ENCODE measurements at regions not wholly inside any gene's neighbourhood (a gene's known extent, or its start where the extent isn't known, plus 50 kb on each side); places are given as distances from the start of the nearest gene placed in this dataset.

DNA sequence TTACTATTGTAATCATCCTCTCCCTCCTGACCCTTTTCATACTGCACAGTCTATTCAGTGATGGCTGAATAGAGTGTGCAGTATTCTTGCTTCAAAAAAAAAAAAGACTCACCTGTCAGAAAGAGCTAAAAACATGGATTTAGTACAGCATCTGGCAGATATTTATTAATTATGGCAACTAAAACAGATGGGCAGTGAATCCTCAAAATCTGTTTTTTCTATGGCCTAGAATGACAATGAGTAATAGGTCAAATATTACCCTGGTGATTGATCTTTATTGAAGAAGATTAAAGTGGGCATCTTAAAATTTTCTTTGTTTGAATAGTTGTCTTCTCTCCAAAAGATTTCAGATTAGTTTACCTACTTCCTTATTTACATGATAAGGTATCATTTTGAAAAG lies 543.6 kb downstream of the FOXG1 start:
- Histone ChIP-seq H3K9me3 (ENCODE audit: insufficient read depth in 2 of 2, low read depth in 1 of 2, low read length in 1 of 2) (peaks cover 0 to 3% of the 10 kb centered on the region in 2 experiments; a peak in 1 of 4 replicates), H3K4me3 (ENCODE audit: extremely low read depth in 1 of 4, insufficient read depth in 2 of 4, low read depth in 3 of 4, low read length in 4 of 4) (no peak overlapping the region), H3K18ac (ENCODE audit: extremely low read depth, low read length) (no peak overlapping the region), H2BK15ac (ENCODE audit: low read length) (no peak overlapping the region), H3K79me1 (ENCODE audit: low read depth, low read length) (no peaks in the 10 kb centered on the region), H2BK5ac (ENCODE audit: low read depth, low read length) (no peak overlapping the region), H3K79me2 (ENCODE audit: control insufficient read depth in 1 of 2, insufficient read depth in 2 of 2, low read length in 2 of 2) (no peaks in the 10 kb centered on the region), H2BK20ac (ENCODE audit: low read length) (no peak overlapping the region), H3K4me1 (replicated peaks in 1 of 4; ENCODE audit: control insufficient read depth in 3 of 4, insufficient read depth in 4 of 4, low read length in 3 of 4) (no peaks in the 10 kb centered on the region), H2AK5ac (ENCODE audit: low read depth, low read length) (no peak overlapping the region), H3K27me3 (replicated peaks in 1 of 4; ENCODE audit: control insufficient read depth in 3 of 4, extremely low read depth in 1 of 4, insufficient read depth in 3 of 4, low read length in 3 of 4) (no peaks in the 10 kb centered on the region), H3K23ac (ENCODE audit: insufficient read length) (no peak overlapping the region), H3K56ac (replicated peaks; ENCODE audit: insufficient read length, low read depth, low read length) (no peak overlapping the region), H3K27ac (ENCODE audit: low read depth, low read length) (no peak overlapping the region), H3K23me2 (ENCODE audit: low read depth, low read length) (no peaks in the 10 kb centered on the region), H2BK120ac (replicated peaks; ENCODE audit: low read depth, low read length) (no peak overlapping the region), H4K5ac (ENCODE audit: insufficient read length, low read depth, low read length) (no peak overlapping the region), H3K14ac (ENCODE audit: insufficient read length) (no peak overlapping the region), H4K20me1 (replicated peaks in 1 of 2; ENCODE audit: control insufficient read depth in 1 of 2, insufficient read depth in 2 of 2, low read length in 2 of 2) (no peaks in the 10 kb centered on the region), H2BK12ac (ENCODE audit: low read depth, low read length) (no peak overlapping the region), H3K4ac (replicated peaks; ENCODE audit: insufficient read length, low read depth, low read length) (no peak overlapping the region), H2AFZ (ENCODE audit: low read length) (no peak overlapping the region), H3K9ac (replicated peaks in 1 of 4; ENCODE audit: extremely low read depth in 1 of 4, low read depth in 3 of 4, low read length in 3 of 4) (no peak overlapping the region), H3K4me2 (ENCODE audit: insufficient read depth in 1 of 2, low read depth in 2 of 2, low read length in 2 of 2) (no peak overlapping the region), H3K36me3 (ENCODE audit: control insufficient read depth in 2 of 4, insufficient read depth in 4 of 4, low read length in 3 of 4) (no peaks in the 10 kb centered on the region), H4K8ac (ENCODE audit: extremely low read depth, insufficient read depth, low read length) (no peak overlapping the region), H4K91ac (replicated peaks; ENCODE audit: insufficient read length, low read length) (no peak overlapping the region)
- ChIA-PET CTCF (ENCODE audit: partially characterized antibody) (interaction anchor here (0.6 kb wide), 1 partner anchor 113 kb away, joined by 3 read pairs; no protein-coding TSS in a partner anchor), POLR2A (ENCODE audit: partially characterized antibody) (no interaction called here)
- FAIRE-seq (no peak), DNase-seq (ENCODE audit: low read depth in 1 of 2, low spot score in 2 of 2) (no peak)
- TF ChIP-seq RNF2 (IDR thresholded peaks at IDR 0.05; ENCODE audit: borderline replicate concordance, low read depth, low read length, missing control alignments, poor library complexity, severe bottlenecking) (no peak), YY1 (IDR thresholded peaks at IDR 0.05; ENCODE audit: low read depth, low read length) (no peak), CBX5 (IDR thresholded peaks at IDR 0.05; ENCODE audit: low read depth, low read length) (no peak), SAP30 (IDR thresholded peaks at IDR 0.05; ENCODE audit: insufficient read depth, insufficient replicate concordance, low read length) (no peak), CREB1 (IDR thresholded peaks at IDR 0.05) (no peak), RBBP5 (IDR thresholded peaks at IDR 0.05; ENCODE audit: borderline replicate concordance, low read depth, low read length) (no peak), JUND (IDR thresholded peaks at IDR 0.05; ENCODE audit: low read length) (no peak), USF2 (IDR thresholded peaks at IDR 0.05; ENCODE audit: low read length) (no peak), GABPA (IDR thresholded peaks at IDR 0.05; ENCODE audit: borderline replicate concordance, insufficient read depth, low read length) (no peak), TBP (IDR thresholded peaks at IDR 0.05; ENCODE audit: low read depth, low read length) (no peak), POU5F1 (IDR thresholded peaks at IDR 0.05; ENCODE audit: low read depth, low read length) (no peak), BCL11A (IDR thresholded peaks at IDR 0.05; ENCODE audit: low read depth in 2 of 2, low read length in 2 of 2) (no peak), KDM1A (IDR thresholded peaks at IDR 0.05; ENCODE audit: borderline replicate concordance, low read length) (no peak)
- TF ChIP-seq, protein P1, sequence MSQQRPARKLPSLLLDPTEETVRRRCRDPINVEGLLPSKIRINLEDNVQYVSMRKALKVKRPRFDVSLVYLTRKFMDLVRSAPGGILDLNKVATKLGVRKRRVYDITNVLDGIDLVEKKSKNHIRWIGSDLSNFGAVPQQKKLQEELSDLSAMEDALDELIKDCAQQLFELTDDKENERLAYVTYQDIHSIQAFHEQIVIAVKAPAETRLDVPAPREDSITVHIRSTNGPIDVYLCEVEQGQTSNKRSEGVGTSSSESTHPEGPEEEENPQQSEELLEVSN (IDR thresholded peaks at IDR 0.05) = no peak
